Choroid plexus epithelial cell (primary cell): ENCODE measurements at regions not wholly inside any gene's neighbourhood (a gene's known extent, or its start where the extent isn't known, plus 50 kb on each side); places are given as distances from the start of the nearest gene placed in this dataset.

Source experiments
- DNase-seq: peaks from one replicate; pipeline ENCODE4 v3.0.0-alpha.2; 2010; ENCODE audit warnings: low read depth
- H3K4me3 ChIP-seq: 2 replicates; pipeline ENCODE4 v1.5.1; 2011; ENCODE audit warnings: low read depth, mild to moderate bottlenecking, control low read depth, low read length, moderate library complexity
- TF ChIP-seq, protein P1 (sequence below): conservative IDR thresholded peaks from 2 replicates; pipeline ENCODE4 v1.5.1; 2011; ENCODE audit warnings: low read depth, mild to moderate bottlenecking, control low read depth, inconsistent platforms, low read length, moderate library complexity

DNA sequence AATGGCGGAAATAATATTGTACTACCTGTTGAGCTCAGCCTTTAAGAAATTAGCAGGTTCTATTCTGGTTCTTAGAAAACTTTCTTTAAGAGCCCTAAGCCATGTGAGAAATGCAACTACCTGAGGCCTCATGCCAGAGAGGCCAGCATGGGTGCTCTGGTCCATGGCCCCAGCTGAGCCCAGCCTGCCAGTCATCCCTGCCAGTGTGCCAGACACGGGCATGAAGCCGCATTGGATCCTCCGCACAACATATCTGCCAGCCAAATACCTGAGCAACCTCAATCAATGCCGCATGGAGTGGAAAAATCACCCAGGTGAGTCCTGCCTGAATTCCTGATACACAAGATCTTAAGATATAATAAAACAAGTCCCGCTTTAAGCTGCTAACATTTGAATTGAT is 91.8 kb downstream of the C21orf91 start:
- TF ChIP-seq, protein P1, sequence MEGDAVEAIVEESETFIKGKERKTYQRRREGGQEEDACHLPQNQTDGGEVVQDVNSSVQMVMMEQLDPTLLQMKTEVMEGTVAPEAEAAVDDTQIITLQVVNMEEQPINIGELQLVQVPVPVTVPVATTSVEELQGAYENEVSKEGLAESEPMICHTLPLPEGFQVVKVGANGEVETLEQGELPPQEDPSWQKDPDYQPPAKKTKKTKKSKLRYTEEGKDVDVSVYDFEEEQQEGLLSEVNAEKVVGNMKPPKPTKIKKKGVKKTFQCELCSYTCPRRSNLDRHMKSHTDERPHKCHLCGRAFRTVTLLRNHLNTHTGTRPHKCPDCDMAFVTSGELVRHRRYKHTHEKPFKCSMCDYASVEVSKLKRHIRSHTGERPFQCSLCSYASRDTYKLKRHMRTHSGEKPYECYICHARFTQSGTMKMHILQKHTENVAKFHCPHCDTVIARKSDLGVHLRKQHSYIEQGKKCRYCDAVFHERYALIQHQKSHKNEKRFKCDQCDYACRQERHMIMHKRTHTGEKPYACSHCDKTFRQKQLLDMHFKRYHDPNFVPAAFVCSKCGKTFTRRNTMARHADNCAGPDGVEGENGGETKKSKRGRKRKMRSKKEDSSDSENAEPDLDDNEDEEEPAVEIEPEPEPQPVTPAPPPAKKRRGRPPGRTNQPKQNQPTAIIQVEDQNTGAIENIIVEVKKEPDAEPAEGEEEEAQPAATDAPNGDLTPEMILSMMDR = no peak
- DNase-seq = no peak
- no peak overlapping the region for H3K4me3 ChIP-seq

DNA sequence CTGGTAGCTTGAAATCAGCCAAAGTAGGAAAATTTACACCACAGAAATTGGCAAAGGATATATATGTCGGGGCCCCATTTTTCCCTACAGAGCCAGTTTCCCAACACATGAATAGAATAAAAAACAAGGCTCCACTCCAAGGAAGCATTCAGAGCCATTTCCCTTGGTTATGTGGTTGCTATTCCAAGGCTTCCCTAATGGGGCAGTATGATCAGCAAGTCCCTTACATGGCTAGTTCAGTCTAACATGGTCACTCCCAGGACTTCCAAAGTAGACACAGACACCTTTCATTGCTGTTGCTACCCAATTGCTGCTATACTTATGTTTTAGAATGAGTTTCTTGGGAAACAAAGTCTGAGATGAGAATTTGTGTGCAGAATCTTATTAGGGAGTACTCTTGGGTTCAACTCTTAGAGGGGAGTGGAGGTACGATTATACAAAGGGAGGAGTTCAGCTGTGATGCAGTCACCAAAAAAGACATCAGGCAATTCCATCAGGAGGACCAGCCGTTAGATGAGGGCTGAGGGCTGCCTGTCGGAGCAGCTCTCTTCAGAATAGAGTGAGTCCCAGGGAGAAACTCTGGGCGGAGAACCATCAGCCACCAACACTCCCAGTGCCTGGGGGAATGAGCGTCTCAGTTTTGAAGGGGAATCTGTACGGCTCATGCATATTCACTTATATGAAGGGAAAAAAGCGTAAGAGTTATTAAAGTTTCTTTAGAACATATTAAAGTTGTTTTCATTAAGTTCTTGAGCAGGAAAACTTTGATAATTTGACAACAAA is 92.9 kb downstream of the C21orf91 start:
- TF ChIP-seq, protein P1 = peak; percentile 59
- peak; percentile 62 for DNase-seq
- no peak overlapping the region for H3K4me3 ChIP-seq

DNA sequence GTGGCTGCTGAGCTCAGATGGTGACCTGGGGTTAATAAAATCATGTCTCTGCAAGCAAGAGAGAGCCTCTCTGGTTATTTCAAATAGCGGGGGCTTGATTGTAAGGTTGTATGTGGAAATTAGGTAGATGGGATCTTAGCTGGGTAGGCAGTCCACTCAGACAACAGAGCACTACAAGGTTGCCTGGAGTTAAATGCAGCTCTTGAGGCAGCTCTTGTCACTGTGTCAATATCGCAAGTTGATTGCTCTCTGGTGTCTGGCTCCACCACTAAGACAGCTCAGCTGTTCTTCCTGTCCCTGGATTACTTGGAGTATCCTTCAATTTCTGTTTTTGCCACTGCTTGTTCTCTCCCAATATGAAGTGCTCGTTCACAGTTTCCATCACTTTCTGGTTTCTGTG is 93.8 kb downstream of the C21orf91 start:
- DNase-seq = no peak
- TF ChIP-seq, protein P1 = no peak
- H3K4me3 ChIP-seq = no peak overlapping the region

DNA sequence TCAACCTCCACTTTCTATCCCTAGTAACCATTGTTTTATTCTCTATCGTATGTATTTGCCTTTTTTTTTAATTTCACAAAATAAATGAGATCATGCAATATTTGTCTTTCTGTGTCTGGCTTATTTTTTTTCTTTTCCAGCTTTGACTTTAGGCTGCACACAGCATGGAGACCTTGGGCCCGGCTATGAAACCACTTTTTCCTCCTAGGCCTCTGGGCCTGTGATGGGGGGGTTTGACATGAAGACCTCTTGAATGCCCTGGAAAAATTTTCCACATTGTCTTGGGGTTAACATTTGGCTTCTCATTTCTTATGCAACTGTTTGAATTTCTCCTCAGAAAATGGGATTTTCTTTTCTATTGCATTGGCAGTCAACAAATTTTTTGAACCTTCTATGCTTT is 100.2 kb upstream of the BTG3 start:
- no peak for DNase-seq
- no peak overlapping the region for H3K4me3 ChIP-seq
- TF ChIP-seq, protein P1 = no peak

DNA sequence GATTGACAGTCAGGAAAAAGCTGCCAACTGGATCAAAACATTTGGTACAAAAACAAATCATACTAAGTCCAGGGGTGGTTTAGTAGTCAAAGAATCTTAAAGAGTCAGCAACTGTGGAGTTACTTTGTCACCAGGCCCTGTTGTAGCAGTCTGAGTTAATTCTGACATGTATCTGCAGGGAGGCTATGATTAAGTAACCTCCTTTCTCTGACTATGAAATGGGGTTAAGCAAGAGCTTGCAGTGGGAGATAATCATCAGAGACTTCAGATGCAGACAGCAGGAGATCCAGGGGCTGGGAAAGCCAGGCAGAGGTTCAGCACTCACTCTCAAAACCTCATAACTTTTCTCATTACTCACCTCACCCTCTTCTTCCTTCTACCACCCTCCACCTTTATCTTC is 99.2 kb upstream of the BTG3 start:
- TF ChIP-seq, protein P1 = no peak
- H3K4me3 ChIP-seq = no peak overlapping the region
- peak; percentile 67 for DNase-seq

DNA sequence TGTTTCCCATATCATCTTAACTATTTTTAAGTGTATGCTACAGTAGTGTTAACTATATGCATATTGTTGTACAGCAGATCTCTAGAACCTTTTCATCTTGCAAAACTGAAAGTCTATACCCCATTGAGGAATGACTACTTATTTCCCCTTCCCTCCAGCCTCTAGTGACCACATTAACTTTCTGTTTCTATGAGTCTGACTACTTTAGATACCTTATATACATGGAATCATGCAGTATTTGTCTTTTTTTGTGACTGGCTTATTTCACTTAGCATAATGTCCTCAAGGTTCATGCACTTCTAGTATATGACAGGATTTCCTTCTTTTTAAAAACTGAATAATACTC is 96.5 kb upstream of the BTG3 start:
- DNase-seq = no peak
- TF ChIP-seq, protein P1 = no peak
- no peak overlapping the region for H3K4me3 ChIP-seq
